Effector CD4-positive, alpha-beta T cell (primary cell): ENCODE measurements at regions not wholly inside any gene's neighbourhood (a gene's known extent, or its start where the extent isn't known, plus 50 kb on each side); places are given as distances from the start of the nearest gene placed in this dataset.

Experiments used
- DNase-seq: peaks from one replicate; pipeline ENCODE4 v3.0.0-alpha.2; 2020

DNA sequence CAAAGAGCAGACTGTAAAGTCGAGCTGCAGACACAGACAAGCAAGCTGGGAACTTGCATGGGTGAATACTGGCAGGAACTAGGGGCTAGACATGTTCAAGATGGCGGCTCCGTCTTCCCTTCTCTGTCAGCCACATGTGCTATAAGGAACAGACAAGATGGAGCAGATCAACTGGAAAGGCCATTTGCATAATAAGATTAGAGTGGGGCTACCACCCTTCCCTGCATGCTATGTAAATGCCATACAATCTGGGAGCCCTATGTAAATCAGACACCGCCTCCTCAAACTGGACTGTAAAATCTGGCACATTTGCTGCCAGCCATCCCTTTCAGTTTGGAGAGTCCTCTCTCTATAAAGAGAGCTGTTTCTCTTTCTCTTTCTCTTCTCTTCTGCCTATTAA, 640.1 kb upstream of the CDH8 start:
- DNase-seq = no peak

DNA sequence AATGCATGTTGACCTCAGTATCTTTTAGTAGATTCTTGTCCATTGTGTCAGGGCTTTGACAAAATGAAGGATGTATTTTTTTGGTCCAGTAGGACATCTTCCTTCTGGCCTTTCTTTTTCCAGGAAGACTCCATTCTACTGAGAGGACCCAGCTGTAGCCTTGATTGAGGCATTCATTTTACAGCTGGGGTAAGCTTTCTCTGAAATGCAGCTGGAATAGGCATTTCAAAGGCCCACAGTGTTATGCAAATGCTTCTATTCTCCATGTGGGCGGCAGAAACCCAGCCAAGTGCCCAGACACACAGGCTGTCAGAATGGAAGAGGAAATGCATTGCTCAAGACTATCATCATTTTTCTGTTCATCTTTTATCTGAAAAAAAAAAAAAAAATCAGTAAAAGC, 629.0 kb upstream of the CDH8 start:
- DNase-seq = no peak

DNA sequence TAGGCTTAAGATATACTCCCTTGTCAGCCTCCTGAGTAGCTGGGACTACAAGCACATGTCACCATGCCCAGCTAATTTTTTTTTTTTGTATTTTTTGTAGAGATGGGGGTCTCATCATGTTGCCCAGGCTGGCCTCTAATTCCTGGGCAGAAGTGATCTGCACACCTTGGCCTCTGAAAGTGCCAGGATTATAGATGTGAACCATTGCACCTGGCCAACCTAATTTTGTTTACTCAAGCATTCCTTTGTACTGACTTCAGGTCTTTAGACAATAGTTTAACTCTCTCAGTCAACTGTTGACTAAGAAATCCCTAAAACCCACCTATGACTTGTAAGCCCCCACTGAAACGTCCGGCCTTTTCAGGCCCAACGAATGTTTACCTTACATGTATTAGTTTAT, 628.3 kb upstream of the CDH8 start:
- no peak for DNase-seq

DNA sequence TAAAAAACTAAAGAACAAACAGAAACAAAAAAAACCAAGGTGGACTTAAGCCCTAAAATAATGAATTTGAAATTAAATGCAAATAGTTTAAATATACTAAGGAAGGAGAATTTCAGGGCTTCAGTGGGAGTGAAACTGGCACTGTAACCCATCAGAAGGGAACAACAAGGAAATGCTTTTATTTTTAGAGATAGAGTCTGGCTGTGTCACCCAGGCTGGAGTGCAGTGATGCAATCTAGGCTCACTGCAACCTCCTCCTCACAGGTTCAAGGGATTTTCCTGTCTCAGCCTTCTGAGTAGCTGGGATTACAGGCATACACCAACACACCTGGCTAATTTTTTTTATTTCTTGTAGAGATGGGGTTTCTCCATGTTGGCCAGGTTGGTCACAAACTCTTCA, 625.2 kb upstream of the CDH8 start:
- DNase-seq = no peak

DNA sequence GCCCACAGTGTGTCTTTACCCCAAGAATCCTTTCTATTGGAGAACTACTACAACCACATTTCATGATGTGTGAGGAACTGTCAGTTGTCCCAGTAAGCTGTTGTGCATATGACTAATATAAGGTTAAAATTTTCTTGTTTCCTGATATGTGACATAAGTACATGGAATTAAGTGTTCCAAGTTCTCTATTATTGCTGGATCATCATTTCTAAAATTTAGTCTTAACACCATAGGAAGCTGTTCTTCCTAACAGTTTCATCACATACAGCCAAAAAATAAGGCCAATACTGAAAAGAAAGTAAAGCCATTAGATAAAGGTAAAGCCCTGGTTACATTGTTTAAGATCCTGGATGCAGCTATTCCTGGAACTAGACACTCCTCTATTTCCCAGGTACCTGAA, 620.9 kb upstream of the CDH8 start:
- no peak for DNase-seq

DNA sequence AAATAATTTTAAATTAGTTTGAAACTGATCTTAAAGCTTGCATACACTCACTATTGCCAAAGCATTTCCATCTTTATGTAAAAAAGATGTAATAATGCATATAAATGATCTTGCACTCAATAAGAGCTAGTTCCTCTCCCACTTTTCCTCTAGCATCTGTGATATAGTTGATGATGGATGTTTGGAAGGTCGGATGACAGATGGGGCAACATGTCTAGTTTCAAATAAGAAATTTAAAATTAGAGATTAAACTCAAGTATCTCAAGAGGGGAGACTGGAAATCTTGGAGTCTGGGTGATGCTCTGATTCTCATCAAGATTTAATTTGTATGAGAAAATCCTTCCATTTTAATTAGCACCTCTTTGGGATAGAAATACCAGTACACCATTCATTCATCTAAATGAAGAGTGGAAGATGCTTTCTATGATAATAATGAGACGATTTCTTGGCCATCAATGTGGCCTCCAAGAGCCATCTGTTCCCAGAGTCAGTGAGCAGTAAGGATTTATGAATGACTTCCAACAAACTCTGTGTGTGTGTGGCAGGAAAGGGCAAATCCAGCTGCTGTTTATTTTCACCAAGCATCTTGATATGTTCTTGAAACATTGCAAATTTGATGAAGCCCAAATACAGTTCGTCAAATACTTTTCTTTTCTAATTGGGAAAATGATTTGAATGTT, 616.3 kb upstream of the CDH8 start:
- DNase-seq = no peak

DNA sequence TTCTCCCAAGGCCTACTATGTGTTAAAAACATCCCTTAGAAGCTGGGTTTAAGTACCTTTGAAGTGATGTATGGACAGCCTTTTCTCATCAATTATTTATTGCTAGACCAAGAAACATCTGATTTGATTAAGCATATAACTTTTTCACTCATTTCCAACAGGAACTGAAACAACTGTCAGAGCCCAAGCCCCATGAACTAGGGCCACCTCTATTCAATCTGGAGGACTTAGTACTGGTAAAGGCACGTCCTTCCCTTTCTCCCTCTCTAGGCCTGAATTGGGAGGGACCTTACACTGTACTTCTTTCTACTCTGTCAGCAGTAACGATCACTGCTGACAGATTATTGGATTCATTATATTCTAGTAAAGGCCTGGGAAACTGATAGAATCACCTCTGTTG, 612.0 kb upstream of the CDH8 start:
- DNase-seq = no peak

DNA sequence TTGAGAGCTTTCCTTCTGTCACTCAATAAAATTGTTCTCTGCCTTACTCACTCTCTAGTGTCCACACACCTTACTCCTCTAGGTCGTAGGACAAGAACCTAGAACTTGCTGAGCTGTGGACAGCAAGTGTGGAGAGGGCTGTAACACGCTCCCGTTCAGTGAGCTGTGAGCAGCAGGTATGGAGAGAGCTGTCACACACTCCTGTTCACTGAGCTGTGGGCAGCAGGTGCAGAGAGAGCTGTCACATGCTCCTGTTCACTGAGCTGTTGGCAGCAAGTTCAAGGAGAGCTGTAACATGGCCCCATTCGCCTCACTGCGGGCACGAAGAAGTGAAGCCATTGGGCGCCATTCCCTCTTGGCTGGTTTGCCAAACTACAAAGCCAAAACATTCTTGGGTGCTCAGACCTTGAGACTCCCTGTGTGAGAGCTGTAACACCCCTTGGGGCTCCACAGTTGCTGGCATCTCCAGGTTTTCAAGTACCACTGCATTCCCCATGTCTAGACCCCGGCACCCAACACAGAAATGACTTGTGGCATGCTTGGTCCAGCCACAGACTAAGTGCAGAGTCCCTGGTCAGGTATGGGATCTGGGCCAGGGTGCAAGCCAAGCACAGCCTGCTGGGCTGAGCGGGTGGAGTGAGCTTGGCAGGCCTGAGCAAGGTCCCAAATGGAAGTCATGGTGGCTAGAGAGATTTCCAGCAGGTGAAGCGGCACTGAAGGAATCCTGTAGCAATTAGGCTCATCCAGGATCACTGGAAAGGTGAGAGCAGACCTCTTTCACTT, 608.0 kb upstream of the CDH8 start:
- no peak for DNase-seq

DNA sequence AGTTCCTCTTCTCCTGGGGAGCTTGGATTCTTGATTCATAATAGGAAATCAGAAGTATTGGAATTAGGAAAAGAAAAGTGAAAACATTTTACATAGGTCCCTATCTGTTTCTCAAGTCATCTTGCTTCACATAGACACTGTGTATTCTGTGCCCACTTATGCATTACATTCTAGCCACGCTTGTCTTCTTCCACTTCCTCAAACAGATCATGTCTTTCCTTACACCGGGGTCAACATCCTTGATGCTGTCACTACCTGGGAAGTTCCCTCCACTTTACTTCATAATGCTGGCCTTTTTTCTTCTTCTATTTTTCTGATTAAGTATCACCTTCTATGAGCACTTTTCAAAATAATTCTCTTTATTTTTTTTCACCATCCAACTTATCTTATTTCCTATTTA, 606.4 kb upstream of the CDH8 start:
- no peak for DNase-seq

DNA sequence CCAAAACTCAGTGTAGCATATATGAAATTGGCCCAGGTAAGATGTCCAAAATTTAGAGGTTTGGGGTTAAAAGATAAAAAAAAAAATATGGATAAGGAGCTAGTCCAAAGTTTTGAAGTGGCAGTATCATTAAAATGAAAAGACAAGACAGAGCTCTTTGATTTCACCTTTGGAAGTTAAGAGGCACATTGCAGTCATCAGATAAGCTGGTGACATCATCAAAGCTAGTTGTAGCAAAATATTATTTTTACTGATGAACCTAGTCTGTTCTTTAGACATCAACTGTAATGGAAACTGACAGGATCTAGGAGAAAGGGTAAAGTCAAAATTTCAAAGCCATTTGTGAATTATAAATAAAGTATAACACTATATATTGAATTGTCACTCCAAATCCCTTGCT, 603.7 kb upstream of the CDH8 start:
- no peak for DNase-seq

DNA sequence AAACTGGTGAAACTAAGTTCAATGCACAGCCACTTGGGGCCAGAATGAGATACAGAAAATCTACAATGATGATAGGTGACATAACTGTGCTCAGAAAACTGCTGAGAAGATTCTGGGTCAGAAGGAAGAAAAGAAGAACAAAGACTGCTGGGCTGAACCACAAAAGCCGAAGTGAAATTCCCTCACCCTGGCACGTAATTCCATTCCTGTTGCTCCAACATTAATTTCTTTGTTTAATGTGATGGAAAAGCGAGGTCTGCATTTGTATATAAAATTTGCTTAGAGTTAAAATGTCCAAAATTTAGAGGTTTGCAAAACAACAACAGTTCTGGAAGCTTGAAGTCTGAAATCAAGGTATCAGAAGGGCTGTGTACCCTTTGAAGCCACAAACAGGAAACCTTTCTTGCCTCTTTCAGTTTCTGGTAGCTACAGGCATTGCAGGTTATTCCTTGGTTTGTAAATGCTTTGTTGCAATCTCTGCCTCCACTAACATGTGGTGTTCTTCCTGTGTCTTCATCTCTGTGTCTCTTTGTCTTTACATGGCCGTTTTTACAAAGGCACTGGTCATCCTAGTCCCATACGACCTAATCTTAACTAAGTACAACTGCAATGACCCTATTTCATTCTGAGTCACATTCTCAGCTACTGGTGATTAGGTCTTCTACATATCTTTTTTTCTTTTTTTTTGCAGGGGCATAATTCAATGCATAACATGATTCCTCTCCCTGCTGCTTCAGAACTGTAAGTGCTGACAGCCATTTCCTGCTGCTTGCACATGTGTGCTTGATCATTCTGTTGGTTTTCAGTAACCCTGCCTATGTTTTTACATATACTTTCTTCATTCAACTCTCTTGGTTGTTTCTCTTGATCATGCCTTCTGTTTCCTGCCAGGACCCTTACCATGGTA, 603.0 kb upstream of the CDH8 start:
- DNase-seq = no peak

DNA sequence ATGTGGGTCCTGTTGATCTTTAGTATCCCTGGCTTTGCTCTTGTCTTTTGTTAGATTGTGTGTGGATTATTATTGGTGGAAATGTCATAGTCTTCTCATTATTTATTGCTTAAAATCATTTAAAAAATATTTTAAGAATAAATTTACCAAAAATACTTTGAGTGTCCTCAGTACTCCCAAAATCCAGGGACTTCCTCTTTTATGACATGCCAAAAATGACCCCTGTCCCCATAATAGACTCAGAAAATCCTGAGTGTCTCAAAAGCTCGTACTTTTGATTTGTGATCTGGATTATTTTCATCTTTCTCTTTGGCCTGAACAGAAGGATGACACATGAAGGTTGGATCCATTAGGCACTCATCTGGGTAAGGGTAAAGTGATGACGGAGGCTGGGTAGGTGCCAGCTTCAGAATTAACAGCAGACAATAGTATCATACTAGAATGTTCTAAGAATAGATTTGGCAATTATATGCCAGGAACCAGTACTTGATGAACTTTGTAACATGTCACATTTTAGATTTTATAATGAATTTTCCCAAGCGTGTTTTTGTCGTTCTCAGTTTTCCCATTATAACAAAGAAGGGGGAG, 602.2 kb upstream of the CDH8 start:
- DNase-seq = no peak

DNA sequence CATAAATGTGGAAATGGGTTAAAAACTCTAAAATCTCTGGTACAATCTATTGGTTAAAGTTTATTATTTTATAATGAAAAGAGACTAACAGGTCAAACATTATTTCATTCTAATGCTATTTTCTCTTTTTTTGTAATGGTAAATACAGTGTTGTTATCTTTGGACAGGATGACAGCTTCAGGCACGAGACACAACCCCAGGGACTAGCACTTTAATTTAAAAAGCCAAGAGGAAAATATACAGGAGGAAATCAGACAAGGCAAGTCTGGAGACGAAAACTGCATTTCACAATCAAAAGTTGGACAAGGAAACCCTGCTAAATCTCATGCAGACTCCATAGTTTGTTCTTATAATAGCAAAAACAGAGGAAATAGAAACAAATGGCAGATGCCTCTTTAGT, 589.1 kb upstream of the CDH8 start:
- DNase-seq = no peak

DNA sequence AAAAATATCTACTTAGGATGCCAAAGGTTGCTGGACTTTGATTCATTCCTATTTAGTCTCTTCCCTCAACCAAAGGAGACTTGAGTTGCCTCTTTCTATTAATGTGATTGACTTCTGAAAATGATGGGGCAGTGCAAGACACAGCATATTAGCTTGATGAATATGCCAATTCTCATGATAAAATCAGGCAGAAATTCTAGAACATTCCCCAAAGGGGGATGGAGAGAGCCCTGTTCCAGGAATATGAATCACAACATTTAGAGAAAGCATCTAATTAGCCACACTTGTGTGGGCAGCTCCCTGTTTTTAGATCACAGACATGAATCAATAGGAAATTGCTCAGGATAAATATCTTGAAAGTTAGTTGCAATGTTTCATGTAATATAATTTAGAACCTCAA, 584.0 kb upstream of the CDH8 start:
- no peak for DNase-seq

DNA sequence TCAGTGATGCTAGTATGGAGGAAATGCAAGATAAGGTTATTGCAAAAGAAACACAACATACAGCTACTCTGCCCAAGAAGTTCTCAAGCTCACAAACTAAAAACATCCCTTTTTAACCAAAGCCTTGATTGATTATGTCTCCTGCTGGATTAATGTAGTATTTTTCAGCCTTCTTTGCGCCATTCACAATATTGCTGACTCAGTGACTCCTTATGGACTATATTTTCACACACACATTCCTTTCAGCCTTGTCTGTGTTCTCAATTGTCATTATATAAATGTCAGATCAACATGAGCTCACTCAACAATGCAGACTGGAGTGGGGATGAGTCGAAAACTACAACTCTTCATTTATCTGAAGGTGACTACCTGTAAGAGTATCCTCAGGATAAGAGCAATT, 579.3 kb upstream of the CDH8 start:
- DNase-seq = no peak

DNA sequence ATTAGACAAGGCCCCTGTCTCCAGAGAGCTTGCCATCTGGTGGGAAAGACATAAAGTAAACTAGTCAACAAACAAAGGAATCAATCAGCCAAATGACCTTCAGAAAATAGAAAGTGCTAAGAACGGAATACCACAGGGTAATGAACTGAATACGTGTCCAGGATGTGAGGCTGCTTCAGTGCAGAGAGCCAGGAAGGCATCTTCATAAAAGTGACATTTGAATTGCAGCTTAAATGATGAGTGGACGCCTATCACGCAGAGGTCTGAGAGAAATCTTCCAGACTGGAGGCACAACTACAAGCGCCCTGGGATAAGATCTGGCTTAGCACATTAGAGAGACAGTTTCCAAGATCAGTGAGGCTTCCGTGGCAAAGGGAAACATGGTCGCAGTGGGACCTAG, 574.1 kb upstream of the CDH8 start:
- no peak for DNase-seq

DNA sequence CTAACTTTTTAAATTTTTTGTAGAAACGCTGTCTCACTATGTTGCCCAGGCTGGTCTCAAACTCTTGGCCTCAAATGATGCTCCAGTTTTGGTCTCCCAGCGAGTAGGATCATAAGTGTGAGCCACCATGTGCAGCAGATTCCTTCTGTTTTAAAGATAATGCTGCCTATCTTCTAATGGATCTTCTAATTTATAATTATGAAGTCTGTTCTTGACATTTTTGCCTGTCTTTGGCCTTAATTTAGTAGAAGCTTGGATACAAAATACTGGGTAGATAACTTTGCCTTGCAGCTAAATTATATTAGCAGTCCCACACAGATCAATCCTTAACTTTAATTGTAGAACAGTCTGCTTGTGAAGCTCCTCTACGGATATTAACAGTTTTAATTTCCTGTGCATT, 566.6 kb upstream of the CDH8 start:
- no peak for DNase-seq

DNA sequence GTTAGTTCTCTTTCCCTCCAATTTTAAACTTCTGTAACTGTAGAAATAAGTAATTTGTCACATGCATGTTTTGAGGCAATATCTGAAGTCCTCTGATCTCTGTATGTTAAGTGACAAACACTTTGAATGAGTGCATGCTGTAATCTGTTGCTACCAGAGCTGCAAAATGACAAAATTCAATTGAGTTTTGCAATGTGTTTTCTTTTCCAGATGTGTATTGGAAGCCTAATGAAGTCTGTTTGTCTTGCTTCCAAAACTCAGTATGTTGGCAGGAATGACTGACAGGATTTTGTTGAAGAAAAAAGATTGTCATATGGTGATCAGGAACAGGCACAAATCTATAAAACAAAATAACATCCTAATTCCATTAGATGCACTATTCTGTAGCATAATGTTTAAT, 561.6 kb upstream of the CDH8 start:
- DNase-seq = no peak

DNA sequence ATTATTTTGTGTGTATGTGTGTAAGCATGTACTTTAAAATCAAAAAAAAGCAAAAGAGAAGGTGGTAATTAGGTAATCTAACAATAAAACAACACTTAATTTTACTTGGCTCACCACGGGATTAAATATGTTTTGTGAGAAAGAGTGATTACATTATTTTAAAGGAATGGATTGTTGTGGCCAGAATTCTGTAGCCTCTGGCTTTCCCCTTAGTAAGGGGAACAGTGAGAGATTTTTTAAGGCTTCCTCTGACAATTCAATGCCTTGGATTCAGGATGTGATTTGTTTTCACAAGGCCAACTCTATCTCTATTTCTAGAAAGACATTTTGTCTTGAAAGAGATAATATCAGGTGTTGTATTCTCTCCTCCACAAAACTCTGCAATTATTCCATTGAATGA, 560.3 kb upstream of the CDH8 start:
- DNase-seq = no peak

DNA sequence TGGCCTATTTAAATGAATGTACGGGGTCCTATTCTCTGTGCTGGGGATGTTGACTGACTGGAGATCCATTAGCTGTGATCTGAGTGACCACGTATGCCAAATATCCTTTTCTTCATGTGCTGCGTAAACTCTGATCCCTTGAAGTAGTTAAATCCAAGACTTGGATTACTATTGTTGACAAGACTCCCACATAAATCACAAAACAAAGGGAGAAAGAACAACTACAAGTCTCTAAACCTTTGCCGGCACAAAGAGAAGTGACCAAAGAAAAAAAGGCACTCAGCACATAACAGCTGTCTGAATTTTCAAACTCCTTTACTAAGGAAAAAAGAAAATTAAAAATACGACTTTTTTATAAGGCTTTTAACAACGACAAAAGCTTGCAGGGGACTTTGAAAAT, 559.9 kb upstream of the CDH8 start:
- DNase-seq = no peak

DNA sequence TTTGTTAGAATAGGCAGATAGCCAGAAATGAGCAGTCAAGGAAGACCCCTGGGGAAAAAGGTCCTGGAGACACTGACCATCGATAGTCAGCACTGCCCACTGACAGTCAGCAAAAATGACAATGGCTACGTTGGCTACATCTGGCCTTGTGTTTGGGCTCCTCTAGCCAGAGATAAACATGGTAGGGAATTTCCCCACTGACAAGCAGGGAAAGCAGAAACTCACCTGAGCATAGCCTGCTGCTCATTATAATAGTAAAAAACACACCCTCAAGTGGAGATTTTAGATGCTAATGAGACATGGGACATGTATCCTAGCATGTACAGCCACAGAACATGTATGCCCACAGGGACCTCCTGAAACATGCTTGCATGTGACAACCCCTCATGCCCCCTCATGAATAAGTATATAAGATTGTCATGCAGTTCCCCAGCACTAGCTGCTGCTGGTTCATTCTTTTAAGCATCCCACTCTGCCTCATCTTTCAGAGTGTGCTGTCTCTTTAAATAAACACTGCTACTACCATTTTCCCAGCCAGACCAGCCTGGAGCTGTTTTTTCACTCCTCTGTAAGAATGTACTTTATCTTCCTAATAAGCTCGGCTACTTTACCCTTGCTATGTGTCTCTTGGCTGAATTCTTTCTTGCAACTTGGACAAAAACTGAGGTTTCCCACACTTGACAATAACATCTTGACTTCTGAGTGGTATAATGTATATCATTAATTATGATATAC, 550.1 kb upstream of the CDH8 start:
- DNase-seq = no peak

DNA sequence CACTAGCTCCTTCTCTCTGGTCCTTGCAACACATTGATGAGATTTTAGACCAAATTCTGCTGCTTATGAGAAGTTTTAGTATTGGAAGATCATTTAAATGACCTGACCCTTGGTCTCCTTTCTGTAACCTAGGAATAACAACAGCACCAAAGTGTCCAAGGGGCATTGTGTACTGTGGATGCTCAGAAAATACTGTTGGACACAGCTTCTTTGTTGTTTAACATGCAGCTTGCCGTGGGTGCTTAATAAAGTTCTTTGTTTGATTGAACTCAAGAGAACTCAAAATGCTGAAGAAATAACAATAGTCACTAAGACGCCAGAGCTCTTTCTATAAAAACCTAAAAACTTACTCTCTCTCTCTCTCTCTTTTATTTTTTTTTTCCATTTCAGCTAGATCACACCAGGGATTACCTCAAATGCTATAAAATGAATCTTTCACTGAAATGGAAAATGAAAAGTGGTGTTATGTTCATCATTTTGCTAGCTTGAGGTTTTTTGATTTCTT, 548.9 kb upstream of the CDH8 start:
- DNase-seq = no peak
